Ramos (cell line): ENCODE measurements at regions not wholly inside any gene's neighbourhood (a gene's known extent, or its start where the extent isn't known, plus 50 kb on each side); places are given as distances from the start of the nearest gene placed in this dataset.
"Not testable (repeated sequence)": the region's sequence is repeated elsewhere in the genome, so short reads cannot be mapped to it uniquely, and the experiment has no call there.

ENCODE experiments used
- in situ Hi-C: fragments of 300-500 bp; cut with MboI; formaldehyde crosslinking; loops from one replicate; pipeline ENCODE4 v1.14.3; 2022; ENCODE audit warnings: low sequenced_read_pairs; ENCODE audit not compliant: unreplicated experiment

DNA sequence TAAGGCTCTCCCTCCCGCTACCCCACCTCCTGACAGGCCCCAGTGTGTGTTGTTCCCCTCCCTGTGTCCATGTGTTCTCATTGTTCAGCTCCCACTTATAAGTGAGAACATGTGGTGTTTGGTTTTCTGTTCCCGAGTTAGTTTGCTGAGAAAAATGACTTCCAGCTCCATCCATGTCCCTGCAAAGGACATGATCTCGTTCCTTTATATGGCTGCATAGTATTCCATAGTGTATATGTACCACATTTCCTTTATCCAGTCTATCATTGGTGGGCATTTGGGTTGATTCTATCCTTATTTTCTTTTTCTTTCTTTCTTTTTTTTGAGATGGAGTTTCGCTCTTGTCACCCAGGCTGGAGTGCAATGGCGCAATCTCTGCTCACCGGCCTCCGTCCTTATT is 57.8 kb upstream of the RASSF3 start:
- in situ Hi-C loops = not testable (repeated sequence)

- in situ Hi-C loops = not testable (repeated sequence)
Observed at GRCh38 chr12:64553689-64554088, 56.6 kb upstream of the RASSF3 start.

- in situ Hi-C loops = loop anchor here (5.0 kb wide), 1 partner anchor 146 kb away; no protein-coding TSS in a partner anchor
Observed at GRCh38 chr12:64556231-64556630, 54.1 kb upstream of the RASSF3 start.

DNA sequence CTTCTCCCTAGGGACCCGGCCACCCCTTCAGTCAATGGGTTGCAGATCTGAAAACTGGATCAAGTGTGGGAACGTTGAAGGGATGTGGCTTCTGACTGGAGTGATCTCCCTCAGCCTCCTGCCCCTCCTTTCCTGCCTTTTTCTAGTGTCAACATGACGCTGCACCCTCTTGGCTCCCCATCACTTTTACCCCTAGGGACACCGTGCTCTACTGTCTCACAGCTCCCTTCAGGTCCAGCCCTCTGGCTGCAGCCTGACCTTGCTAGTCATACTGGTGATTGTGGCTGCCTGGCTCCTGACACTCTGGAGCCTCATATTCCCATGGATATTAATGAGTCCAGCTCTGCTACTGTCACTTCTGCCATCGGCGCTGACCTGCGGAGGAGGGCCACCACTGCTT is 51.5 kb upstream of the RASSF3 start:
- in situ Hi-C loops = loop anchor here (5.0 kb wide), 1 partner anchor 144 kb away; no protein-coding TSS in a partner anchor

- in situ Hi-C loops = no loop called here
Observed at GRCh38 chr12:64560396-64561301, 49.6 kb upstream of the RASSF3 start.
